Left renal pelvis (tissue), 4 donors: ENCODE measurements at regions not wholly inside any gene's neighbourhood (a gene's known extent, or its start where the extent isn't known, plus 50 kb on each side); places are given as distances from the start of the nearest gene placed in this dataset.

Experiments
- DNase-seq, 4 donors: peaks; one replicate each; pipeline ENCODE4 v3.0.0-alpha.2; 2013; ENCODE audit warnings: low read depth in 4 of 4, low spot score in 3 of 4

DNA sequence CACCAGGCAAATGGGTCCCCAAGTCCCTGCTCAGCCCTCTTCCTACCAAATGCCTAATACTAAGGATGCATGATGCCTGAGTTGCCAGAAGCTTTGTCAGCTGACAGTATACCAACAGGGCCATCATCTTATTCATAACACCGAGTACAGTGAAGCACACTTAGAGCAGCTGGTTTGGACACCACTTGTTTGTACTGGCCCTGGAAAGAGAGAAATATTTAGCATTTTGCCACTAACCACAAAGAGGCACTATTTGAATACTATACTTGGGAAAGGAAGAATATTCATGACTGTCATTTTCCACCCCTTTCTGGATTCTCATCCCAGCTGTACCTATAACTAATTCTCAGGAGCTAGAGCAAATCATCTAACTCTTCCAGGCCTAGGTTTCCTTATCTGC lies 364.4 kb upstream of the KIF2A start:
- DNase-seq, result no peak

DNA sequence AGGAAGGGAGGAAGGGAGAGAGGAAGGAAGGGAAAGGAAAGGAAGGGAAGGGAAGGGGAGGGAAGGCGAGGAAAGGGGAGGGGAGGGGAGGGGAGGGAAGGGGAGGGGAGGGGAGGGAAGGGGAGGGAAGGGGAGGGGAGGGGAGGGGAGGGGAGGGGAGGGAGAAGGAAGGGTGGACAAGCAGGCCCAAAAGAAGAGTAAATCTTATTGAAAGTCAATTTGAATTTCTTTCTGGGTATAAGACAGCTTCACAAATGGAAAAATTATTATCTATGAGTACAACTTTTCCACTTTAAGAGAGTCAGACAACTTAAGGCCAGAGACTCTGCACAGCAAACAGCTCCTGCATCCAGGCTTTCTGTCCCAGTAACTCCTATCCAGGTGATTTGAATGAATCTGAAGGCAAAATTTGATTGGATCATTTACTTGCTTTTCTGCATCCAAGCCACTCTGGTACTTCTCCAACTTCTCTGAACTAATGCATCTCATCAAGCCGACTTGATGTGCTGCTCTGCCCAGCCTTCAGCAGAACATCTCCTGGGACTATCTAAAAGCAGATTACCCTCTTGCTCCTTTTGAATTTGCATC lies 363.4 kb upstream of the KIF2A start:
- no peak for DNase-seq

DNA sequence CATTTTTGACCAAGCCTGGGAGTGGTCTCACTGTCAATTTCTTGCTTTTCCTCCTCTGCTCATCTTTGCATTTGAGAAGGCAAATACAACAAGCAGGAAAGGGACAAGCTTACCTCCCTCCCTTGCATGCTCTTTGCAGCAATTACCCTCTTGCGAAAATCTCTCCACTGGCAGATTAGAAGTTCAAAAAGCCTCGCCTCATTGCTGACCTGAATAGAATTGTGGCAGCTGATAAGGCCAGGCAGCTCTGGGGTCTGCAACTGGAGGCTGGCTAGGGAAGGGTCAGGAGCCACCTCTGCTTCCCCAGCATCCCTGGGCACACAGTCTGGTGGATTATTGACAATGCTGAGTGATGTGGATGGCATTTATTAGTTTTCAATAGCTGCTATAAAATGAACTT lies 362.3 kb upstream of the KIF2A start:
- DNase-seq, result no peak

DNA sequence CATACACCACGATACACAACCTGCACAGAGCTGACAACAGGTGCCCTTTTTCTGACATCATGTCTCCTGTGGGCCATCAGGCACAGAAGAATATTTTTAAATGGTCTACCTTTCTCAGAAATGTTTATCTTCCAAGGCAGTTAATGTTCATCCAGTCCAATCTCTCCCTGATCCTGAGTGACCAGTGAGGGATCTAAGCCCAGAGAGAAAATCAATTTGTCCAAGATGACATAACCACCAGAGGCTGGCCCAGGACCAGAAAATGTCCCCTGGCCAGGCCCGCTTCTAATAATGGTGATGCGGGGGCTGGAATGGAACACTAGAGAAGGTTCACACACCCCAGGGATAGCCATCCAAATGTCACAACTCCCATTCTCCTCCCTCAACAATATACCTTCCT lies 357.9 kb upstream of the KIF2A start:
- no peak for DNase-seq

DNA sequence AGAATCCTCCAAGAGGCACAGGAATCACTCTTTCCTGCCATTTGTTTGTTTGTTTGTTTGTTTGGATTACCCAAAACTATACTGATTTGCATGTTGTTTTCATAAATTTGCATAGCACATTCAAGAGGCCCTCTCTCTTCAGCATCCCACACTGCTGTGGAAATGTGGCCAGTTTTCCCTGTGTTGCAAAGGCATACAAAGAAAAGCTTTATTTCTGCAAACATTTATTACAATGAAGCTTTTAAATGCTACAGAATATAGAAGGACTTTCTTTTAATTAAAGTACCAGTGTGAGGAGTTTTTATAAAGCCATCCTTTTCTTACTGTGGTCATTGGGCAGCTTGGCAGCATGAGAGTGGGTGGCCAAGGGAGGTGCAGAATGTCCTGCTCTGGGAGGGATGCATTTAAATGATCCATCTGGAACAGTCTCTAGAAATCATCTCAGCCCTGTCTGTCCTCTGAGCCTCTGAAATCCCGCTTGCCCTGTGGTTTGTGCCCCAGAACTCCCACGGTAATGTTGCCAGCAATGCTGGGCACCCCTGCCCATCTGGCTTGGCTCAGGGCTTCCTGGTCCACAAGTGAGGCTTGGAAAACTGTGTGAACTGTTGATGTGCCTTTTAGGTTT lies 356.8 kb upstream of the KIF2A start:
- DNase-seq, result no peak

DNA sequence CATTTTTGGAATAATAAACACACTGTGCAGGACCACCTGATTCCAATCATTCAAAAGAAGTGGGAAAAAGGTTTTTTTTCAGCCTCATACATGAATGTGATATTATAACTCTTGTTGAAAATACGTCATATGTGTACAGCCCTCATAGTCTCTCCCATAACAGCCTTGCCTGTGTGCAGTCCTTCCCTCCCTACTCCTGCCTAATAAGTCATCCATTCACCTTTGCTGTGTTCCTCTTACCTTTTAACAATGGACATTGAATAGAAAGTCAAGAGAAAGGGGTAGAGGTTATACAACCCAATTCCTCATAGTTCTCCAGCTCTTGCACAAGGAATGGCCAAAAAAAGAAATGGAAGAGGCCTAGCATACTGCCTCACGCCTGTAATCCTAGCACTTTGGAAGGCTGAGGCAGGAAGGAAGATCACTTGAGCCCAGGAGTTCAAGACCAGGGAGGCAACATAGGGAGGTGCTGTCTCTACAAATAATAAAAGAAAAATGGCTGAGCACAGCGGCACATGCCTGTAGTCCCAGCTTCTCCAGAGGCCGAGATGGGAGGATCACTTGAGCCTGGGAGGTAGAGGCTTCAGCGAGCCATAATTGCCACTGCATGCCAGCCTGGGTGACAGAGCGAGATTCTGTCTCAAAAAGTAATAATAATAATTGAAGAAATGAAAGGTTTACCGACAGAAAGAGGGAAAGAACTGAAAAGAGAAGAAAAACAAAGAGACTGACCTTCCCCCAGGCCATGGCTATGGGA lies 356.1 kb upstream of the KIF2A start:
- no peak for DNase-seq

DNA sequence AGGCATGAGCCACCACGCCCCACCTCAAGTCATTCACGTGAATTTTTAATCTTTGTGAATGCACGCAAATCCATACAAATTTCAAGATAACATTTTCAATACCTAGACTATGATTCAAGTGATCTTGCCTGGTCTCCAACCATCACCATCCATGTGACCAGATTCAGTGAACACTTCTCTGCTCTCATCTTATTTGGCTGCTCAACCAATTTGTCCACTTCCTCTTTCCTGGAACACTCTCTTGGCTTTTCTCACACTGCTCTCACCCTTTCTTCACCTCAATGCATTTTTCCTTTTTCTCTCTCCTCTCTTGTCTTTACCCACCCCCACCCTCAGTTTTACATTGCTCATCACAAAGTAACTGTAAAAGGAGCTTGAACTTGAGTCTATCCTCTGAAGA lies 354.7 kb upstream of the KIF2A start:
- DNase-seq, result no peak

DNA sequence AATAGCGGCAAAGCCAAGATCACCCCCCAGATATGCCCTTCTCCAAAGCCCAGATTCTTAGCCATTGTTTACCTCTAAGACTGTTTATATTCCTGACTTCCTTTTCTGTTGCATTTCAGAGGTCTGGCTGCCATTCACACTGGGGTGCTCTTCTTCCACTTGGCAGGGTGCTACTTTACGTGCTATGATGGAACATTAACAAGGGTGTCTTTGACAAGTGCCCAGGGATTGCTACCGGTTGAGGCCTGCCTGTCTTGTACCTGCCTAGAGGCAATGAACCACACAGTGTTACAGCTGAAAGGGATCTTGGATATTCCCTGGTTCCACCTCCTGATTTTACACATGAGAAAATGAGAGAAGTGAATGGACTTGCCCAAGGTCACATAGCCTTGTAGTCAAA lies 352.1 kb upstream of the KIF2A start:
- no peak for DNase-seq

DNA sequence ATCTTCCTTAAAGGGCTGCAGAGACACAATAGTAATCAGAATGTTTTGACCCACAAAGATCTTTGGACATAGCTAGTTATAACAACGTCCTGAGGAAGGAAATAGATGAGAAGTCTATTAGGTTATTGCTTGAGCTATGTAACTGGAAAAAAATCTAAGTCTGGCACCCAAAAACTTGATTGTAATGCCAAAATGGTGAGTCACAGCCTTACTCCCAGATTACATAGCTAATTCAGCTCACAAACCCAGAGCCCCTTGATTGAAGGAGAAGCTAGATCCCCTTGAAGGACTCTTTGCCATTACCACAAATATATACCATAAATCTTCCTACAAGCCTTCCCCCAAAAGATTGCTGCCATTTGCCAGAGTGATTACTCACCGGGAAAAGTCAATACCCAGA lies 341.8 kb upstream of the KIF2A start:
- no peak for DNase-seq

DNA sequence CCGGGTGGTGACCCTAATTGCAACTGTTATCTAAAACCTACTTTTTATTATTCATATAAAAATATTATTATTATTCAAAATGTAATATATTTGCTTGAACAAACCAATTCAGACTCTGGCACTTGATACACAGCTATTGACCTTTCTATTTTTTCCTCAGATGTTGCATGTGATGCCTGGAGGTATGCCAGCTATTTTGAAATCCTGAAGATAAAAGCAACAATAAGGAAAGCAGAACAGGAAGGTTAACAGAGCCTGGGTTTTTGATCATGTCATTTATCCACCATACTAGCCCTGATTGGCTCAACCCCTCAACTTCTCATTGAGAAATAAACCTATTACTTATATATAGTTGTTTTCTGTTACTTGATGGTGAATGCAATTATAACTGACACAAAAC lies 340.9 kb upstream of the KIF2A start:
- DNase-seq, result no peak

DNA sequence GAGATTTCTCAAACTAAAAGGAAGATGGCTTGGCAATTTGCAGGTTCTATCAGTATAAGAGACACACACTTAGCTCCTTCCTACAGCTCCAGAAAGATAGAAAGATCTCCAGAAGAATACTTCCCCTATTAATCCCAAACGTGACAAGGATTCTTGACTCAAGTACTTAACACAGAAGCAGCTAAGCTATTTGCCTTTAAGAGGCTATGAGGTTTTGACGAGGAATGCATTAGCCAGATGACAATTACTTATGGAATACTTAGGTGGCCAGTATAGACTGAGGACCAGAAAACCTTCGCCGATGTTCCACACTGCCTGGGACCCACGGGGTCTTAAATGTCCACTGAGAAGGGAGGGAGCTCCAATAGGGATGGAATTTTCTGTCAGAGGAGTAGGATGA lies 340.5 kb upstream of the KIF2A start:
- DNase-seq, result no peak

DNA sequence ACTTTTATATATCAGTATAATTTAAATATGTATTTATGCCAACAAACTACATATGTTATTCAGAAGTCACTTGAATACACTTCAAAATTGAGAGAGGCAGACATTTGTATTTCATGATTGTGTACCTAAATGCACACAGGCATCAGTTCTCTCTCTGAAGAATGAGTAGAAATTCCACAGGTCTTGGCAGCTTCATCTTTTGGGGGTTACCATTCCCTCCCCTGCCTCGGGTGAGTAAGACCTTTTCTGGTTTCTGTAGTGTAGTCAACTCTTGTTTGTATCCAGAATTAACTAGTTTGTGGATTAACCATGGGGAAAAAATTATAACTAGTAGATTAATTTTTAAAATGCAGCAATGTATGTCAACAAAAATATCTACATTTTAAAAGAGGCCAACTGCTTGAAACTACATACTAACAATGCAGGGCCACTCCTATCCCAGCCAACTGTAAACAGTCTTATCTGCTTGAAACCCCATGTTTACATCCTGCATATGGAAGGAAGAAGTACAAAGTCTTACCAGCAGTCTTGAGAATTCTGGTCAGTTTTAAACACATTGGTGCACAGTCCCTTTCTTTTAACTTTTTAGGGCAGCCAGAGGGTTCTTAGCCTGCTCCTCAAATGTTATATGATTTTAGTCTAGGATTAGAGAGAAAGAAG lies 339.6 kb upstream of the KIF2A start:
- no peak for DNase-seq

DNA sequence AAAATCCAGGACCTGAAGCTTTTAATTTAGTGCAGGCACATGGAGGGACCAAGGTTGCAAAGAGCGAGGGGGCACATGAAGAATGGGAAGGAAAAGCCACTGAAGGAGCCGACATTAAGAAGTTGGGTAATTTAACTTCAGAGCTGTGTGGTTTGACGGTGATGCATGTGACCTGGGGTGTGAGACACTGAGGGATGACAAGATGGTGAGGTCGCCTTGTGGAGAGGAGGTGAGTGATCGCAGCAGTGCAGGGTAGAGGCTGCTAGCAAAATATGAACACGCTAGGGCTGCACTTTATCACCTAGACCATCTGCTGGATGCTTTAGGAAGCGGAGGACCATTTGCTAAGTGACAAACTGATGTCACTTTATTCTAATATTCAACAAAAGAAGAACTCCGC lies 339.0 kb upstream of the KIF2A start:
- DNase-seq, result no peak

DNA sequence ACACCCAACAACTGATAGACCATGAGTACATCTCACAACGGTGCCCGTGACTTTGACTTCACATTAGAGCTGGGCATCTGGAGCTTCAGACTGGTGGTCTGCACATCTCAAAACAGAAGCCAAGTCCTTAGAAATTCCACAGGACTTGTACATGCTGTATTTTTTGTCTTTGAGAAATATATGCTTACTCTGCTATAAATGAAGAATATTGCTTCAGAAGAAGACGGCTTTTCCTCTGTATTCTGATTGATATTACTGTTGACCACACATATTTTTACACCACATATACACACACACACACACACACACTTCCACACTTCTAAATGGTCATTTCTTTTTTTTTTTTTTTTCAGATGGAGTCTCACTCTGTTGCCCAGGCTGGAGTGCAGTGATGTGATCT lies 338.3 kb upstream of the KIF2A start:
- no peak for DNase-seq

DNA sequence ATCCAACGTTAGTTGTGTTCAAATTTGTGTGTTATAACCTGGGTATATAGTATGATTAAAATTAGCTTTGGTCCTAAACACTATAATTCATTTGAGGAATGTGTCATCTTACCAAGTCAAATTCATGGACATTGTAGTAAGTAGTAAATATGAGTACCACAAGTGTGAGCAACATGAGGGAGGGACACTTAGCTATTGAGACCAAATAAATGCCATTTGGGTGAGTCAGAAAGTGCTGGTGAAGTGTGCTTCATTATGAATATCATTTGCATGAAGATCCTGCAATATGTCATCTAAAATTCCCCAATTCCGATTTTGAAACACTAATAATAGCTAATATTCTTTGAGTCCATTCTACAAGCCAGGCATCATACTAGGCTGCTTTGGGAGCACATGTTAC lies 336.7 kb upstream of the KIF2A start:
- DNase-seq, result no peak

DNA sequence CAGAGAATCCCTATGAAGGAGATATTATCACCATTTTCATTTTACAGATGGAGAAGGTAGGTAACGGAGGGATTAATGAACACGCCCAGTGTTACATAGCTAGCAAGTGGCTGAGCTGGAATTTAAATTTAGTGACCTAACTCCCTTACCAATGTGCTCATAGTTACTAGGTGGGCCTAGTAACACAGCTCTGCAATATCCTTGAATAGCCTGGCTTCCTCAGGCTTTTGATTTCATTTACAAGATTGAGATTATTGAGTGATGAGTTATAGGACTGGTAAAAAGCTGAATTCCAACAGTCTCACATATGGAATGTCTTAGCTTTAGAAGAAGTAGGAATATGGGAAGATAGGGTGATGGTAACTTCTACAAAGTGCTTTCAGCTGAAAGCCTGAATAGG lies 336.3 kb upstream of the KIF2A start:
- DNase-seq, result no peak

DNA sequence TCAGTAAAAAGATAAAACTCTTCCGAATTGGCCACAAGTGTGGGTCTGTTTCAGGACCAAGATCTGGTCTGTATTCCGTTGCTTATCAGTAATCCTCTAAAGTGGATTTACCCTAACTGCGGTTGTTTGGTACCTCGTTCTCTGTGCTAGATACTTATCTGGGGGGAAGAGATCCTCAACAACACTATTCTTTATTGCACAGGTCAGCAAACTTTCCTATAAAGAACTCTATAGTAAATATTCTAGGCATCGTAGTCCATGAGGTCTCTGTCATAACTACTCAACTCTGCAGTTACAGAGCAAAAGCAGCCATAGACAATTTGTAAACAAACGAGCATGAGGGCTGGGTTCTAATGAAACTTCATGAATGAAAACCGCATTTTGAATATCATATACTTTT lies 335.8 kb upstream of the KIF2A start:
- DNase-seq, result no peak

DNA sequence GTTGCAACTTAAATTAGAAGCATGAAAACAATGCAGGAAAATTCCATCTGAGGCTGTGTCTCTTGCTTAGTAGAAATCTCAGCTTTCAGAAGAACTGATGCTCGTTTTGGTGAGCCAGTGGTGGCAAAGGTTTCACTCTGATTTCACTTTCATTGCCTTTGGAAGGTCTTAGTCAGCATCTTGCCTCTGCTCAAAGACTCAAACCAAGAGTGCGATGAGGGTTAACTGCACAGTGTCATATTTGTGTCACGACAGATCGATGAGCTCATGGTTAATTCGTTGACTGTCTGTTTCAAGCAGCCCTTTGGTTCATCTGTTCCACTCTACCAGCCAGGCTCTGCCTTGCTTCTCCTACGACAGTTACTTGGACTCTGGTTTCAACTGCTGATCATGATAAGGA lies 331.3 kb upstream of the KIF2A start:
- no peak for DNase-seq

DNA sequence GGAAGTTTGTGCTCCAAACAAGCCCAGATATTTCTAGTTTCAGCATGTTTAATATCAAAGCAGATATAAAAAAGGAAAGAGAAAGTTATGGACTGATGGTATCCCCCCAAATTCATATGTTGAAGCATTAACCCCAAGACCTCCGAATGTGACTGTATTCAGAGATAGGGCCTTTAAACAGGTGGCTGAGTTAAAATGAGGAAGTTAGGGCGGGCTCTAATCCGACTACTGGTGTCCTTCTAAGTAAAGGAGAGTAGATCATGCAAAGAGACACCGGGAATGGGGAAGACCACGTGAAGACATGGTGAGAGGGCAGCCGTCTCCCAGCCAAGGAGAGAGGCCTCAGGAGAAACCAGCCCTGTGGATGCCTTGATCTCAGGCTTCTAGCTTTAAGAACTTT lies 324.1 kb upstream of the KIF2A start:
- no peak for DNase-seq

DNA sequence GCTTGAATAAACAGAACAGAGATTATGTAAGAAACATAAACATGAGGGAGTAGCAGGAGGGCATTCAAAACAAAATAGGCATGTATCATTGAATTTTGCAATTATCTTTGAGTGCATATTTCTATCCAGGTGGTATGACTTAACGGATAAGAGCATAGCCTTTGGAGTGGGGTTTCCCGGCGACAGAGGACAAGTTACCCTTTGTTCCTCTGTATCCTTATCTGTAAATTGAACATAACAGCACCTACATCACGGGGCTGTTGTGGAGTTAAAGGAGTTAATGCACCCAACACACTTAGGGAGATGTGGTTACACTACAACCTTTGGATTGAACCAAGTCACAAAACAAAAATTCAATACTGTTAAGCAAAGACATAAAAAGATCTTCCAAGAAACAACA lies 314.6 kb upstream of the KIF2A start:
- DNase-seq, result no peak

DNA sequence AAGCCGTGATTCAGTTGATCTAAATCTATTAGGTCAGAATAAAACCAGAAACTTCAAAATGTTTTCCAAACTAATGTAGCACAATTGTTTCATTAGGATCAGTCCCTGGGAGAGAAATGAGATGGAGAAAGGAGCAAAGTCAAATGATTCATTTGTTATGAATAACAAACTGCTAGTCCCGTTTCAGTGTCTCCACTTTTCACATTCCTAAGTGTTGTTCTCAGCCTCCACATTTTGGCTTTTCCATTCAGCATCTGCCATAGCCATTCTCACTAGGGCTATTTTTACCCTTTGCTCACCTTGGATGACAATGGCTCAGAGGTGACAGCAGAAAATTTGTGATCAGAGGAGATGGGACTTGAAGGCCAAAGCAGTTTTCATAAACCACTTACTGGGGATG lies 314.1 kb upstream of the KIF2A start:
- no peak for DNase-seq
